ENCODE measurements at regions not wholly inside any gene's neighbourhood (a gene's known extent, or its start where the extent isn't known, plus 50 kb on each side); places are given as distances from the start of the nearest gene placed in this dataset.
A peak's percentile ranks its signal among the peaks of the same experiment; 100 is the strongest.

- TF ChIP-seq ZNF462 (CRISPR knock-in tag; IDR thresholded peaks at IDR 0.05) = no peak
- TF ChIP-seq REST (IDR thresholded peaks at IDR 0.05; ENCODE audit: unreplicated experiment) = no peak
Observed at GRCh38 chr6:95448208-95448607, 129.1 kb upstream of the MANEA start (continued).

- H3K9me3 Mint-ChIP-seq = peaks cover 20% of the 10 kb centered on the region
- H4K20me1 ChIP-seq (replicated peaks; ENCODE audit: insufficient read depth) = no peaks in the 10 kb centered on the region
- peaks cover 4% of the 10 kb centered on the region; the same call in 2 of the 3 replicates for H3K36me3 Mint-ChIP-seq (ENCODE audit: low read depth)
- TF ChIP-seq POLR2AphosphoS5 (IDR thresholded peaks at IDR 0.05; ENCODE audit: low read depth) (no peak), REST (IDR thresholded peaks at IDR 0.05; ENCODE audit: unreplicated experiment) (no peak), NANOG (IDR thresholded peaks at IDR 0.05; ENCODE audit: borderline replicate concordance) (no peak), JUNB (IDR thresholded peaks at IDR 0.05; ENCODE audit: unreplicated experiment) (no peak), ZNF331 (CRISPR knock-in tag; IDR thresholded peaks at IDR 0.05; ENCODE audit: low read depth) (no peak), EZH2phosphoT487 (IDR thresholded peaks at IDR 0.05; ENCODE audit: unreplicated experiment) (no peak), CREB1 (CRISPR knock-in tag; IDR thresholded peaks at IDR 0.05; ENCODE audit: low read depth) (no peak), EZH2 (IDR thresholded peaks at IDR 0.05; ENCODE audit: low read depth, unreplicated experiment) (no peak)
Observed at GRCh38 chr6:95469511-95469910, 107.8 kb upstream of the MANEA start.

More at GRCh38 chr6:95469511-95469910, 107.8 kb upstream of the MANEA start:
- Mint-ChIP-seq H3K27ac (no peak overlapping the region), H3K4me3 (no peak overlapping the region), H3K4me1 (peaks cover 4% of the 10 kb centered on the region; the same call in 1 of the 3 replicates), H3K27me3 (ENCODE audit: insufficient read depth, low read depth, poor library complexity) (no peaks in the 10 kb centered on the region)
- Histone ChIP-seq H3K27ac (ENCODE audit: low read depth) (no peak overlapping the region), H2AFZ (0 out of 2 replicates have a peak overlapping the region, but pooled peaks have one; percentile 35), H3K4me3 (no peak overlapping the region), H3K4me1 (ENCODE audit: insufficient read depth) (no peaks in the 10 kb centered on the region), H3K27me3 (ENCODE audit: insufficient read depth) (no peaks in the 10 kb centered on the region), H3K79me2 (replicated peaks; ENCODE audit: insufficient read depth) (no peaks in the 10 kb centered on the region), H3K4me2 (no peak overlapping the region), H3F3A (replicated peaks; ENCODE audit: low read depth) (no peaks in the 10 kb centered on the region), H3K9me2 (ENCODE audit: insufficient read depth) (peaks cover 3% of the 10 kb centered on the region; the same call in 1 of the 2 replicates), H3K36me3 (ENCODE audit: insufficient read depth) (0 out of 2 replicates have a peak, but pooled peaks cover 5% of the 10 kb centered on the region)
- no peak for ATAC-seq
- no peak for DNase-seq (ENCODE audit: low spot score)

Data from GM23338 (cell line).